ENCODE measurements at regions not wholly inside any gene's neighbourhood (a gene's known extent, or its start where the extent isn't known, plus 50 kb on each side); places are given as distances from the start of the nearest gene placed in this dataset.

GRCh38 chr10:120776442-120776841 lies 74.7 kb upstream of the WDR11 start:
- no peak overlapping the region for H3K4me3 ChIP-seq (ENCODE audit: low read depth, low read length)
- no peak for DNase-seq (ENCODE audit: low read depth)

GRCh38 chr10:120782336-120782735 lies 68.8 kb upstream of the WDR11 start:
- DNase-seq (ENCODE audit: low read depth) = no peak
- Histone ChIP-seq H3K4me3 (ENCODE audit: low read depth, low read length) (no peak overlapping the region), H3K27me3 (ENCODE audit: control insufficient read depth, insufficient read depth, low read length) (no peaks in the 10 kb centered on the region), H3K36me3 (ENCODE audit: control insufficient read depth, insufficient read depth, low read length) (no peaks in the 10 kb centered on the region)
- TF ChIP-seq CTCF (IDR thresholded peaks at IDR 0.05; ENCODE audit: insufficient read depth, low read length, poor library complexity, severe bottlenecking) = no peak

More at GRCh38 chr10:120776442-120776841, 74.7 kb upstream of the WDR11 start:
- Histone ChIP-seq H3K27me3 (ENCODE audit: control insufficient read depth, insufficient read depth, low read length) (no peaks in the 10 kb centered on the region), H3K36me3 (ENCODE audit: control insufficient read depth, insufficient read depth, low read length) (no peaks in the 10 kb centered on the region)
- no peak for TF ChIP-seq CTCF (IDR thresholded peaks at IDR 0.05; ENCODE audit: insufficient read depth, low read length, poor library complexity, severe bottlenecking)

GRCh38 chr10:120783098-120783497 lies 68.1 kb upstream of the WDR11 start:
- Histone ChIP-seq H3K4me3 (ENCODE audit: low read depth, low read length) (no peak overlapping the region), H3K27me3 (ENCODE audit: control insufficient read depth, insufficient read depth, low read length) (no peaks in the 10 kb centered on the region), H3K36me3 (ENCODE audit: control insufficient read depth, insufficient read depth, low read length) (no peaks in the 10 kb centered on the region)
- DNase-seq (ENCODE audit: low read depth) = no peak
- TF ChIP-seq CTCF (IDR thresholded peaks at IDR 0.05; ENCODE audit: insufficient read depth, low read length, poor library complexity, severe bottlenecking) = no peak

GRCh38 chr10:120783867-120784266 lies 67.3 kb upstream of the WDR11 start:
- DNase-seq (ENCODE audit: low read depth) = no peak
- Histone ChIP-seq H3K27me3 (ENCODE audit: control insufficient read depth, insufficient read depth, low read length) (no peaks in the 10 kb centered on the region), H3K4me3 (ENCODE audit: low read depth, low read length) (no peak overlapping the region), H3K36me3 (ENCODE audit: control insufficient read depth, insufficient read depth, low read length) (no peaks in the 10 kb centered on the region)
- TF ChIP-seq CTCF (IDR thresholded peaks at IDR 0.05; ENCODE audit: insufficient read depth, low read length, poor library complexity, severe bottlenecking) = no peak

- DNase-seq (ENCODE audit: low read depth) = no peak
- no peak for TF ChIP-seq CTCF (IDR thresholded peaks at IDR 0.05; ENCODE audit: insufficient read depth, low read length, poor library complexity, severe bottlenecking)
- no peak overlapping the region for H3K4me3 ChIP-seq (ENCODE audit: low read depth, low read length)
- no peaks in the 10 kb centered on the region for H3K36me3 ChIP-seq (ENCODE audit: control insufficient read depth, insufficient read depth, low read length)
- no peaks in the 10 kb centered on the region for H3K27me3 ChIP-seq (ENCODE audit: control insufficient read depth, insufficient read depth, low read length)
Observed at GRCh38 chr10:120788771-120789170, 62.4 kb upstream of the WDR11 start.
